HCT116 (cell line): ENCODE measurements at regions not wholly inside any gene's neighbourhood (a gene's known extent, or its start where the extent isn't known, plus 50 kb on each side); places are given as distances from the start of the nearest gene placed in this dataset.

Source experiments
- ATAC-seq: fragments of 200-7000 bp; cut with Tn5 transposase; 2 replicates; pipeline ENCODE4 v1.9.1; 2020; ENCODE audit warnings: mild to moderate bottlenecking, moderate library complexity
- BruUV-seq: library from RNA; stranded (reverse); fragments of 400-500 nt; replicated peaks from 2 replicates; lab custom pipeline; 2021; lab: Mats Ljungman, UMichigan
- CTCF ChIA-PET: fragments of 300-600 bp; sonication (Branson Sonifier 250); formaldehyde crosslinking; loops from one replicate; lab custom pipeline; 2021; ENCODE audit warnings: antibody characterized with exemption; lab: Charles Lee
- POLR2A ChIA-PET: fragments of 300-600, 350-600 bp; sonication (Branson Sonifier 250); formaldehyde crosslinking; loops from one replicate; lab custom pipeline; 2021; ENCODE audit warnings: antibody characterized with exemption; lab: Charles Lee
- RAD21 ChIA-PET, 2 experiments: fragments of 300-600 bp; sonication (Branson Sonifier 250); formaldehyde crosslinking; loops; one replicate each; lab custom pipeline; 2023; ENCODE audit warnings: low total read pairs in 2 of 2; ENCODE audit not compliant: uncharacterized antibody in 2 of 2, unreplicated experiment in 2 of 2, low non-redundant PET in 1 of 2; lab: Charles Lee
- DNase-seq: peaks from one replicate; pipeline ENCODE4 v3.0.0-alpha.2; 2010; ENCODE audit warnings: low read depth, low spot score
- H2AFZ ChIP-seq: fragments of 200-600 bp; shearing (Covaris generic), sonication (generic); 2 replicates; pipeline ENCODE4 v1.6.1; 2017; ENCODE audit warnings: low read depth, mixed run types, mixed read lengths, antibody characterized with exemption, low read length; ENCODE audit not compliant: poor library complexity, severe bottlenecking
- H3K27ac ChIP-seq: 2 replicates; pipeline ENCODE4 v1.5.1; 2012; ENCODE audit warnings: low read depth, low read length
- H3K27me3 ChIP-seq: fragments of 200-600 bp; sonication (generic); 2 replicates; pipeline ENCODE4 v1.6.1; 2016; ENCODE audit warnings: mixed run types, low read length, mixed read lengths; ENCODE audit not compliant: insufficient read depth
- H3K36me3 ChIP-seq, 2 experiments: fragments of 200-500 bp in 1 of 2; fragments of 200-600 bp in 1 of 2; sonication (Bioruptor generic) in 1 of 2; sonication (generic) in 1 of 2; 2 replicates each; pipeline versions ENCODE4 v1.5.1 to v1.6.1; 2014 to 2016; ENCODE audit warnings: low read length in 2 of 2, inconsistent platforms in 1 of 2, mixed read lengths in 1 of 2, mixed run types in 1 of 2; ENCODE audit not compliant: insufficient read depth in 2 of 2, control insufficient read depth in 1 of 2
- H3K4me1 ChIP-seq, 2 experiments: fragments of 200-600 bp in 1 of 2; sonication (generic) in 1 of 2; 2 replicates each; pipeline versions ENCODE4 v1.5.1 to v1.6.1; 2012 to 2017; ENCODE audit warnings: low read length in 2 of 2, inconsistent platforms in 1 of 2, mild to moderate bottlenecking in 1 of 2, mixed read lengths in 1 of 2, mixed run types in 1 of 2, moderate library complexity in 1 of 2; ENCODE audit not compliant: insufficient read depth in 2 of 2, control insufficient read depth in 1 of 2
- H3K4me2 ChIP-seq: fragments of 200-600 bp; sonication (generic); 2 replicates; pipeline ENCODE4 v1.6.1; 2017; ENCODE audit warnings: mixed run types, low read length, mixed read lengths
- H3K4me3 ChIP-seq, 2 experiments: fragments of 200-600 bp in 1 of 2; sonication (generic) in 1 of 2; replicated peaks in 1 of 2; 2 replicates each; pipeline ENCODE4 v1.5.1; 2011 to 2016; ENCODE audit warnings: low read length in 2 of 2, control low read depth in 1 of 2, low read depth in 1 of 2, mild to moderate bottlenecking in 1 of 2, mixed read lengths in 1 of 2, mixed run types in 1 of 2
- H3K79me2 ChIP-seq: fragments of 200-600 bp; sonication (generic); 2 replicates; pipeline ENCODE4 v1.6.1; 2017; ENCODE audit warnings: mild to moderate bottlenecking, mixed run types, low read length, moderate library complexity, mixed read lengths; ENCODE audit not compliant: insufficient read depth
- H3K9ac ChIP-seq: fragments of 200-600 bp; sonication (generic); 2 replicates; pipeline ENCODE4 v1.6.1; 2016; ENCODE audit warnings: low read length, mixed read lengths
- H3K9me2 ChIP-seq: fragments of 200-600 bp; sonication (generic), shearing (Covaris generic); 2 replicates; pipeline ENCODE4 v1.6.1; 2017; ENCODE audit warnings: mixed run types, mild to moderate bottlenecking, moderate library complexity; ENCODE audit not compliant: insufficient read depth
- H3K9me3 ChIP-seq, 2 experiments: fragments of 200-500 bp in 1 of 2; fragments of 200-600 bp in 1 of 2; sonication (Bioruptor generic) in 1 of 2; sonication (generic) in 1 of 2; 2 replicates each; pipeline ENCODE4 v1.6.1; 2014 to 2017; ENCODE audit warnings: low read length in 2 of 2, mixed read lengths in 2 of 2, inconsistent platforms in 1 of 2, low read depth in 1 of 2, mild to moderate bottlenecking in 1 of 2, mixed run types in 1 of 2, moderate library complexity in 1 of 2; ENCODE audit not compliant: control insufficient read depth in 1 of 2, insufficient read depth in 1 of 2
- H4K20me1 ChIP-seq: fragments of 200-600 bp; sonication (generic), shearing (Covaris generic); 2 replicates; pipeline ENCODE4 v1.6.1; 2017; ENCODE audit warnings: mixed run types, mild to moderate bottlenecking, moderate library complexity; ENCODE audit not compliant: insufficient read depth
- CBX3 ChIP-seq: IDR thresholded peaks from 2 replicates; pipeline ENCODE4 v1.6.1; 2012; ENCODE audit warnings: low read depth
- EGR1 ChIP-seq: IDR thresholded peaks from 2 replicates; pipeline ENCODE4 v1.6.1; 2012; ENCODE audit warnings: low read depth
- ELF1 ChIP-seq: IDR thresholded peaks from 2 replicates; pipeline ENCODE4 v1.6.1; 2012; ENCODE audit warnings: low read depth, borderline replicate concordance
- EZH2phosphoT487 ChIP-seq: fragments of 200-600 bp; IDR thresholded peaks from 2 replicates; pipeline ENCODE4 v1.6.1; 2018; ENCODE audit warnings: antibody characterized with exemption, borderline replicate concordance
- FOSL1 ChIP-seq: IDR thresholded peaks from 2 replicates; pipeline ENCODE4 v1.6.1; 2012; ENCODE audit warnings: low read depth
- JUND ChIP-seq: IDR thresholded peaks from 2 replicates; pipeline ENCODE4 v1.6.1; 2012
- POLR2AphosphoS5 ChIP-seq: IDR thresholded peaks from 2 replicates; pipeline ENCODE4 v1.6.1; 2011; ENCODE audit warnings: mild to moderate bottlenecking, low read depth, low read length, moderate library complexity
- RAD21 ChIP-seq: IDR thresholded peaks from 2 replicates; pipeline ENCODE4 v1.6.1; 2012; ENCODE audit warnings: low read depth, mild to moderate bottlenecking
- SIN3A ChIP-seq: IDR thresholded peaks from 2 replicates; pipeline ENCODE4 v1.6.1; 2012; ENCODE audit warnings: low read depth
- SP1 ChIP-seq: IDR thresholded peaks from 2 replicates; pipeline ENCODE4 v1.6.1; 2012; ENCODE audit warnings: low read depth
- YY1 ChIP-seq: IDR thresholded peaks from 2 replicates; pipeline ENCODE4 v1.6.1; 2011; ENCODE audit warnings: low read length, low read depth, moderate library complexity, mild to moderate bottlenecking; ENCODE audit not compliant: insufficient replicate concordance; ENCODE audit errors: extremely low read depth
- ZFX ChIP-seq: fragments of 450-650 bp; IDR thresholded peaks from 2 replicates; pipeline ENCODE4 v1.6.1; 2017
- intact Hi-C: fragments of 100-400 bp; cut with micrococcal nuclease; formaldehyde crosslinking; loops from 2 replicates; pipeline ENCODE4 v1.10.0; 2022
- TF ChIP-seq, protein P1 (sequence below), 3 experiments: fragments of 200-600 bp in 1 of 3; sonication (generic) in 1 of 3; IDR thresholded peaks in 2 of 3; conservative IDR thresholded peaks in 1 of 3; 2 replicates each; pipeline ENCODE4 v1.5.1; 2012 to 2017; ENCODE audit warnings: low read depth in 2 of 3, low read length in 2 of 3, antibody characterized with exemption in 1 of 3, borderline replicate concordance in 1 of 3, control low read depth in 1 of 3, mild to moderate bottlenecking in 1 of 3, mixed read lengths in 1 of 3, mixed run types in 1 of 3, moderate library complexity in 1 of 3; ENCODE audit not compliant: insufficient read depth in 1 of 3
- TF ChIP-seq, protein P2 (sequence below): IDR thresholded peaks from 2 replicates; pipeline ENCODE4 v1.6.1; 2012; ENCODE audit warnings: low read depth
- TF ChIP-seq, protein P3 (sequence below): IDR thresholded peaks from 2 replicates; pipeline ENCODE4 v1.6.1; 2012

DNA sequence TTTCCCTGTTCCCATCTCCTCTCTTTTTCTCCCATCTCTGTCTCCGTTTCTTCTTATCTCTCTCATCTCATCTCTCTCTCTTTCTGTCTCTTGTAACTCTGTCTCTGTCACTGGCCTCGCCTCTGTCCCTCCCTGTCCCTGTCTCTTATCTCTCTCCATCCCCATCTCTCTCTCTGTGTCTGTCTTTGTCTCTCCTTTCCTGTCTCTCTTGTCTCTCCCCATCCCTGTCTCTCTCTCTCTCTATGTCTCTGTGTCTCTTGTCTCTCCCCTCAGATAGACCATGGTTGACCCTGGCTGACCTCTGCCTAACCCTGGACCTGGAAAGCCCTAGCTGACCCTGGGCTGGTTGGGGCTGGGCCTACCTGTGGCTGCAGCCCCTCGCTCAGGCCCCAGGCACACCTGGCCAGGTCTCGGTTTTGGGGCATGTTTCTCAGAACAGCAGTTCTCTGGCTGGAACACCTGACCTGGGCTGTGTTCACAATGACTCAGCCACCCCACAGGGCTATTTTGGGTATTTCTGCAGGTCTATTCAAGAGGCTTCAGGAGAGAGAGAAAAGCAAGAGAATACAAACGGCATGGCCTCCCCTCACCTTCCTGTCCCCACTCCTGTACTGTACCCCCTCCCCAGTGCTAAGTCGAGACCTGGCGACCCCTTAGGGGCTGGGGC lies 174.4 kb downstream of the TMEM121 start:
- no peaks in the 10 kb centered on the region for H3K9me2 ChIP-seq
- intact Hi-C loops = loop anchor here (5.0 kb wide), 1 partner anchor 118 kb away; no protein-coding TSS in a partner anchor
- TF ChIP-seq EZH2phosphoT487 = no peak
- no peak for TF ChIP-seq RAD21
- TF ChIP-seq, protein P1, sequence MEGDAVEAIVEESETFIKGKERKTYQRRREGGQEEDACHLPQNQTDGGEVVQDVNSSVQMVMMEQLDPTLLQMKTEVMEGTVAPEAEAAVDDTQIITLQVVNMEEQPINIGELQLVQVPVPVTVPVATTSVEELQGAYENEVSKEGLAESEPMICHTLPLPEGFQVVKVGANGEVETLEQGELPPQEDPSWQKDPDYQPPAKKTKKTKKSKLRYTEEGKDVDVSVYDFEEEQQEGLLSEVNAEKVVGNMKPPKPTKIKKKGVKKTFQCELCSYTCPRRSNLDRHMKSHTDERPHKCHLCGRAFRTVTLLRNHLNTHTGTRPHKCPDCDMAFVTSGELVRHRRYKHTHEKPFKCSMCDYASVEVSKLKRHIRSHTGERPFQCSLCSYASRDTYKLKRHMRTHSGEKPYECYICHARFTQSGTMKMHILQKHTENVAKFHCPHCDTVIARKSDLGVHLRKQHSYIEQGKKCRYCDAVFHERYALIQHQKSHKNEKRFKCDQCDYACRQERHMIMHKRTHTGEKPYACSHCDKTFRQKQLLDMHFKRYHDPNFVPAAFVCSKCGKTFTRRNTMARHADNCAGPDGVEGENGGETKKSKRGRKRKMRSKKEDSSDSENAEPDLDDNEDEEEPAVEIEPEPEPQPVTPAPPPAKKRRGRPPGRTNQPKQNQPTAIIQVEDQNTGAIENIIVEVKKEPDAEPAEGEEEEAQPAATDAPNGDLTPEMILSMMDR (IDR thresholded peaks at IDR 0.05 in 2 of 3, conservative IDR thresholded peaks at IDR 0.05 in 1 of 3; ENCODE audit: borderline replicate concordance in 1 of 3, insufficient read depth in 1 of 3, low read depth in 2 of 3, low read length in 2 of 3) = no peak
- TF ChIP-seq EGR1 = no peak
- no peak for TF ChIP-seq POLR2AphosphoS5
- TF ChIP-seq ELF1 = no peak
- no peak for TF ChIP-seq JUND
- no peak for TF ChIP-seq YY1
- TF ChIP-seq, protein P2, sequence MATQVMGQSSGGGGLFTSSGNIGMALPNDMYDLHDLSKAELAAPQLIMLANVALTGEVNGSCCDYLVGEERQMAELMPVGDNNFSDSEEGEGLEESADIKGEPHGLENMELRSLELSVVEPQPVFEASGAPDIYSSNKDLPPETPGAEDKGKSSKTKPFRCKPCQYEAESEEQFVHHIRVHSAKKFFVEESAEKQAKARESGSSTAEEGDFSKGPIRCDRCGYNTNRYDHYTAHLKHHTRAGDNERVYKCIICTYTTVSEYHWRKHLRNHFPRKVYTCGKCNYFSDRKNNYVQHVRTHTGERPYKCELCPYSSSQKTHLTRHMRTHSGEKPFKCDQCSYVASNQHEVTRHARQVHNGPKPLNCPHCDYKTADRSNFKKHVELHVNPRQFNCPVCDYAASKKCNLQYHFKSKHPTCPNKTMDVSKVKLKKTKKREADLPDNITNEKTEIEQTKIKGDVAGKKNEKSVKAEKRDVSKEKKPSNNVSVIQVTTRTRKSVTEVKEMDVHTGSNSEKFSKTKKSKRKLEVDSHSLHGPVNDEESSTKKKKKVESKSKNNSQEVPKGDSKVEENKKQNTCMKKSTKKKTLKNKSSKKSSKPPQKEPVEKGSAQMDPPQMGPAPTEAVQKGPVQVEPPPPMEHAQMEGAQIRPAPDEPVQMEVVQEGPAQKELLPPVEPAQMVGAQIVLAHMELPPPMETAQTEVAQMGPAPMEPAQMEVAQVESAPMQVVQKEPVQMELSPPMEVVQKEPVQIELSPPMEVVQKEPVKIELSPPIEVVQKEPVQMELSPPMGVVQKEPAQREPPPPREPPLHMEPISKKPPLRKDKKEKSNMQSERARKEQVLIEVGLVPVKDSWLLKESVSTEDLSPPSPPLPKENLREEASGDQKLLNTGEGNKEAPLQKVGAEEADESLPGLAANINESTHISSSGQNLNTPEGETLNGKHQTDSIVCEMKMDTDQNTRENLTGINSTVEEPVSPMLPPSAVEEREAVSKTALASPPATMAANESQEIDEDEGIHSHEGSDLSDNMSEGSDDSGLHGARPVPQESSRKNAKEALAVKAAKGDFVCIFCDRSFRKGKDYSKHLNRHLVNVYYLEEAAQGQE = no peak
- no peak for TF ChIP-seq FOSL1
- no peak for TF ChIP-seq SP1
- no peak for TF ChIP-seq SIN3A
- no peak for TF ChIP-seq CBX3
- TF ChIP-seq ZFX = no peak
- TF ChIP-seq, protein P3, sequence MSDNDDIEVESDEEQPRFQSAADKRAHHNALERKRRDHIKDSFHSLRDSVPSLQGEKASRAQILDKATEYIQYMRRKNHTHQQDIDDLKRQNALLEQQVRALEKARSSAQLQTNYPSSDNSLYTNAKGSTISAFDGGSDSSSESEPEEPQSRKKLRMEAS = no peak
- ChIA-PET CTCF (no interaction called here), POLR2A (no interaction called here), RAD21 (no interaction called here)
- ATAC-seq (no peak), DNase-seq (no peak)
- H3K4me2 ChIP-seq = no peak overlapping the region; the same call in 1 of the 2 replicates
- H3K4me1 ChIP-seq = peaks cover 0 to 7% of the 10 kb centered on the region in 2 experiments; a peak in 2 of 4 replicates
- no peak overlapping the region for H3K27ac ChIP-seq
- no TSS peak for BruUV-seq
- H3K36me3 ChIP-seq = no peaks in the 10 kb centered on the region
- no peak overlapping the region for H2AFZ ChIP-seq
- no peaks in the 10 kb centered on the region for H3K79me2 ChIP-seq
- H3K9me3 ChIP-seq = no peaks in the 10 kb centered on the region
- no peaks in the 10 kb centered on the region for H4K20me1 ChIP-seq
- H3K4me3 ChIP-seq = no peak overlapping the region
- no peak overlapping the region for H3K9ac ChIP-seq
- H3K27me3 ChIP-seq = no peaks in the 10 kb centered on the region
